Endothelial cell (in vitro differentiated cells): ENCODE measurements at regions not wholly inside any gene's neighbourhood (a gene's known extent, or its start where the extent isn't known, plus 50 kb on each side); places are given as distances from the start of the nearest gene placed in this dataset.

Experiments used
- DNase-seq: peaks from one replicate; pipeline ENCODE4 v3.0.0; 2021; ENCODE audit warnings: low spot score
- H3K27ac Mint-ChIP-seq: one replicate; pipeline ENCODE4 v1.8.0; 2021; ENCODE audit warnings: mixed read lengths, inconsistent platforms; ENCODE audit not compliant: unreplicated experiment
- H3K27me3 Mint-ChIP-seq: one replicate; pipeline ENCODE4 v1.8.0; 2021; ENCODE audit warnings: mild to moderate bottlenecking, moderate library complexity, mixed read lengths, inconsistent platforms; ENCODE audit not compliant: unreplicated experiment
- H3K36me3 Mint-ChIP-seq: one replicate; pipeline ENCODE4 v1.8.0; 2021; ENCODE audit warnings: mild to moderate bottlenecking, low read depth, mixed read lengths, inconsistent platforms; ENCODE audit not compliant: unreplicated experiment
- H3K4me1 Mint-ChIP-seq: one replicate; pipeline ENCODE4 v1.8.0; 2021; ENCODE audit warnings: mild to moderate bottlenecking, mixed read lengths, inconsistent platforms; ENCODE audit not compliant: unreplicated experiment
- H3K4me3 Mint-ChIP-seq: one replicate; pipeline ENCODE4 v1.8.0; 2021; ENCODE audit warnings: mild to moderate bottlenecking, mixed read lengths, inconsistent platforms; ENCODE audit not compliant: unreplicated experiment
- H3K9me3 Mint-ChIP-seq: one replicate; pipeline ENCODE4 v1.8.0; 2021; ENCODE audit warnings: mixed read lengths, inconsistent platforms; ENCODE audit not compliant: unreplicated experiment
- TF ChIP-seq, protein P1 (sequence below): fragments of 200-600 bp; sonication (generic); IDR thresholded peaks from one replicate; pipeline ENCODE4 v1.5.0; 2021; ENCODE audit warnings: antibody characterized with exemption; ENCODE audit not compliant: unreplicated experiment

DNA sequence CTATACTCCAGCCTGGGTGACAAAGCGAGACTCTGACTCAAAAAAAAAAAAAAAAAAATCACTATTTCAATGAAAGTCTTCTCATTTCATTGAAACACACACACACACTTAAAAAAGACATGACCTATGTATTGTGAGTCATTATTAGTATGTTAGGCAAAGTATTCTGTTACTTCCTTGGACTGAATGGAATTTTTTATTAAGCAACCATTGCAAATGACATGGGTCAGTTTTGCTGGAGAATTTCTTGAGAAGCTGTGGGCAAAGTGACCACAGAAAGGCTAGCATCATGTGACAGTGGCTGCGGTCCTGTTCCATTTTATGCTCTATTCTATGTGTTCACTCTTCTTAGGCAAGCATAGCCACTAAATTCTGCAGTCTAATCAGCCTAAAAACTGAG is 695.7 kb downstream of the TDRD15 start:
- no peak overlapping the region for H3K27ac Mint-ChIP-seq
- no peaks in the 10 kb centered on the region for H3K9me3 Mint-ChIP-seq
- H3K27me3 Mint-ChIP-seq = no peaks in the 10 kb centered on the region
- no peaks in the 10 kb centered on the region for H3K36me3 Mint-ChIP-seq
- TF ChIP-seq, protein P1, sequence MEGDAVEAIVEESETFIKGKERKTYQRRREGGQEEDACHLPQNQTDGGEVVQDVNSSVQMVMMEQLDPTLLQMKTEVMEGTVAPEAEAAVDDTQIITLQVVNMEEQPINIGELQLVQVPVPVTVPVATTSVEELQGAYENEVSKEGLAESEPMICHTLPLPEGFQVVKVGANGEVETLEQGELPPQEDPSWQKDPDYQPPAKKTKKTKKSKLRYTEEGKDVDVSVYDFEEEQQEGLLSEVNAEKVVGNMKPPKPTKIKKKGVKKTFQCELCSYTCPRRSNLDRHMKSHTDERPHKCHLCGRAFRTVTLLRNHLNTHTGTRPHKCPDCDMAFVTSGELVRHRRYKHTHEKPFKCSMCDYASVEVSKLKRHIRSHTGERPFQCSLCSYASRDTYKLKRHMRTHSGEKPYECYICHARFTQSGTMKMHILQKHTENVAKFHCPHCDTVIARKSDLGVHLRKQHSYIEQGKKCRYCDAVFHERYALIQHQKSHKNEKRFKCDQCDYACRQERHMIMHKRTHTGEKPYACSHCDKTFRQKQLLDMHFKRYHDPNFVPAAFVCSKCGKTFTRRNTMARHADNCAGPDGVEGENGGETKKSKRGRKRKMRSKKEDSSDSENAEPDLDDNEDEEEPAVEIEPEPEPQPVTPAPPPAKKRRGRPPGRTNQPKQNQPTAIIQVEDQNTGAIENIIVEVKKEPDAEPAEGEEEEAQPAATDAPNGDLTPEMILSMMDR = no peak
- no peak overlapping the region for H3K4me3 Mint-ChIP-seq
- no peak for DNase-seq
- H3K4me1 Mint-ChIP-seq = no peaks in the 10 kb centered on the region

DNA sequence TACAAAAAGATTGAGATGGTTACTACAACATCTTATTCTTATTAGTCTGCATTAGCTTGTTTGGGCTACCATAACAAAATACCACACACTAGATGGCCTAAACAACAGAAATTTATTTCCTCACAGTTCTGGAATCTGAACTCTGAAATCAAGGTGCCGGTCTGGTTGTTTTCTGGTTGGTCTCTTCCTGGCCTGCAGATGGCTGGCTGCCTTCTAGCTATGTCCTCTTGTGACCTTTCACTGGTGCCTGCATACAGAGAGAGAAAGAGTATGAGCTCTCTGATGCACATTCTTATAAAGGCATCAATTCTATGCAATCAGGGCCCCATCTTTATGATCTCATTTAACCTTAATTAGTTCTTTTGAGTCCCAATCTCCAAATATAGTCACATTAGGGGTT is 696.5 kb downstream of the TDRD15 start:
- no peak overlapping the region for H3K4me3 Mint-ChIP-seq
- H3K4me1 Mint-ChIP-seq = no peaks in the 10 kb centered on the region
- H3K36me3 Mint-ChIP-seq = no peaks in the 10 kb centered on the region
- no peaks in the 10 kb centered on the region for H3K9me3 Mint-ChIP-seq
- TF ChIP-seq, protein P1 = no peak
- DNase-seq = no peak
- H3K27ac Mint-ChIP-seq = no peak overlapping the region
- no peaks in the 10 kb centered on the region for H3K27me3 Mint-ChIP-seq

DNA sequence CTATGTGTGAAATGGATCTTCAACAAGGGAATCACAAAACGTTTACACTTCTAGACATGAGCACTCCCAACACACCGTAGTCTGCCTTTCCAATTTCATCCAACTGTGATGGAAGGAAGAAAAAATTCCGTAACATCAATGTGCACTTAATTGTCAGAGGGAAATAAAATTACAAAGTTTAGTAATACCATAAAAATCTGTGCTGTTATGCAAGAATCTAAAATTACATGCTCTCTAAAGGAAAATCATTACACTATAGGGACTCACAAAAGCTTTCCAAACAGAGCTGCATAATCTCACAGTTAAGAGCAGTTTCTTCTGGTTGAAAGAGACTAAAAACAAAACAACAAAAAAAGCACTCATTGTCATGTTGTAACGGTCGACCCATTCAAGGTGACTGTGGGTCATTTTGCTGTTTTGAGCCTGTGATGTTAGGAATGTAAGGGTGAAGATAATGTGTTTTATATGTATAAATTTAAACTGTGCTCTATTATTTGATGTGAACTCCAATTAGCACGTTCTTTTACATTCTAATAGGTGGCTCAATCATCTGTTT is 698.0 kb downstream of the TDRD15 start:
- Mint-ChIP-seq H3K4me3 (no peak overlapping the region), H3K27ac (no peak overlapping the region), H3K27me3 (no peaks in the 10 kb centered on the region), H3K9me3 (no peaks in the 10 kb centered on the region), H3K4me1 (no peaks in the 10 kb centered on the region), H3K36me3 (no peaks in the 10 kb centered on the region)
- TF ChIP-seq, protein P1 = no peak
- DNase-seq = no peak

DNA sequence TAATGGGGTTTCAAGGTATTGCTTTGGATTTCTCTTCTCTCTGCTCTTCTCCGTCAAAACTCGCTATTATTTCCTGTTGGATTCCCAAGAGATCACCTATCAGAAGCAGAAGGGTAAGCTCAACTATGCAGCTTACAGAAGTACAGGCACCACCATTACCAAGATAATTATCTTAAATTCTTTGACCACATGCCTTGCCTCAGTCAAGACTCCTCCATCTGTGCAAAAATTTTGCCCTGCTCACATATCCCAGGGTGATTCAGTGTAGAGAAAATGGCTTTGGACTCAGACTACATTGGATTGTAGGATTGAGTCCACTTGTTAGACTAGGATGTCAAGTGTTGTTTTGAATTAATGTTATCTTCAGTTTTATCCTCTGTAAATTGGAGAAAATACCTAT is 698.7 kb downstream of the TDRD15 start:
- H3K27ac Mint-ChIP-seq = no peak overlapping the region

DNA sequence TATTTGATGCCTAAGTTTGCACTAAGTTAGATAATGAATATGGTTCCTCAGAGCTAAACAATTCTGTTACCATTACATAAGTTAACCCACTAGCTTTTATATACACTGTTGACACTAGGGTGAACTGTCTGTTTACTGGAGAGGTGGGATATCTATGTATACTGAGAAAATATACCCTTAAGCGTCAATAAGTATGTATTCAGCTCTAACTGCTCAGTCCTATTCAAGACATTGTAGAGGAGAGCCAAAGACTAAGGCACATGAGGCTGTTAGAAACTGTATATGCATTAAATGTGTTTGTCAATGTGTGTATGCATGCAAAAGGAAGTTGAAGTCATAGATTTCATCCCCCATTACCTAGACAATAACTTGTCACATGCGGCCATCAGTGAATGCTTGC is 710.0 kb downstream of the TDRD15 start:
- H3K4me1 Mint-ChIP-seq = no peaks in the 10 kb centered on the region
- no peak for DNase-seq
- no peaks in the 10 kb centered on the region for H3K27me3 Mint-ChIP-seq
- no peaks in the 10 kb centered on the region for H3K36me3 Mint-ChIP-seq
- no peaks in the 10 kb centered on the region for H3K9me3 Mint-ChIP-seq
- no peak overlapping the region for H3K4me3 Mint-ChIP-seq
- TF ChIP-seq, protein P1 = no peak
- no peak overlapping the region for H3K27ac Mint-ChIP-seq

More for the DNA sequence above, 698.7 kb downstream of the TDRD15 start:
- Mint-ChIP-seq H3K36me3 (no peaks in the 10 kb centered on the region), H3K4me3 (no peak overlapping the region), H3K27me3 (no peaks in the 10 kb centered on the region), H3K4me1 (no peaks in the 10 kb centered on the region), H3K9me3 (no peaks in the 10 kb centered on the region)
- TF ChIP-seq, protein P1 = no peak
- DNase-seq = no peak
